SIG-M5 treated with dmso at 0.1 percent for 504 hours (cell line): ENCODE measurements at regions not wholly inside any gene's neighbourhood (a gene's known extent, or its start where the extent isn't known, plus 50 kb on each side); places are given as distances from the start of the nearest gene placed in this dataset.
"Not testable (repeated sequence)": the region's sequence is repeated elsewhere in the genome, so short reads cannot be mapped to it uniquely, and the experiment has no call there.

Experiments
- DNase-seq: peaks from one replicate; lab custom pipeline; 2025; ENCODE audit not compliant: unreplicated experiment; lab: John Stamatoyannopoulos, UW

DNA sequence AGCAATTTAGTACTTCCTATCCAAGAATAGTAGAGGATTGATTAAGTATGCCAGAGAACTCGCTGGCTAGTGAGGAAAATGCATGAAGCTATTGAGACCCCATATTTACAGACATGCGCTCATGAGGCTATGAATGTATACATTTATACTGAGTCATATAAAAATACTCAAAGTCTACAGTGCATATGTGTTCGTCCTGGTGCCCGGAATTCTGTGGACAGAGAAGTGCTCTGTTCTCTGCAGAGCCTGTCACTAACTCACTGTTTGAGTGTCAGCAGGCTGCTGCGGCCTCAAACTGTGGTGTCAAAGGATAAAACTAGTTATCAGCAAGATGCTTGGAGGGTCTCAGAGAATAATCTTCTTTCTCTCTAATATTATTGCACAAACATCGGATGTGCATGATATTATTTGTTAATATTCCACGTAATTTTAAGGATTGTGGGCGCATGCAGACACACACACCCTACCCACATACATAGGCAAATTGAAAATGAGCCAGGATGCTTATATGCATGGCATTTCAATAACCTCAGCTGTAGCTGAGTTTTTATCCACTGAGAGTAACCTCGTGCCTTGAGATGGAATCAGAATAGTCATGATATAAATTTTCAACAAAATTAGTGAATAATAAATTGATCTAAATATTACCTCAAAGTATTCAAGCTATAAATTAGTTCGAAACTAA lies 50.0 kb upstream of the TSC22D2 start:
- DNase-seq = no peak

DNA sequence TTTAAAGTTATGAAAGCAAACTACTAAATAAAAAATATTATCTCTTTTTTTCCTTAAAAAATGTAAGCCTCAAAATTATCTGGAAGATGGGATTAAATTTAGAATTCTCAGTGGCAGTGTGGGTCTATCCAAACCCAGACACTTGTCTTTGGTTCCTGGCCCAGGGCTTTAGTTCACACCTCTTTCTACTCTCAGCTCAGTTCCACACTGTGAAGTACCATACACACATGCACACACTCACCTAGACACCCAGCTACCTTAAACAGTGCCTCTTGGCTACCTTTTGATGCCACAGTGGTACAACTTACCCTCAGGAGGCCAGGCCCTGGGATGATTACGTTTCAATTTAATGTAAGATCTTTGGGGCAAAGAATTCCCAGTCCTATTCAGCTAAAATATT lies 51.0 kb upstream of the TSC22D2 start:
- DNase-seq = no peak

DNA sequence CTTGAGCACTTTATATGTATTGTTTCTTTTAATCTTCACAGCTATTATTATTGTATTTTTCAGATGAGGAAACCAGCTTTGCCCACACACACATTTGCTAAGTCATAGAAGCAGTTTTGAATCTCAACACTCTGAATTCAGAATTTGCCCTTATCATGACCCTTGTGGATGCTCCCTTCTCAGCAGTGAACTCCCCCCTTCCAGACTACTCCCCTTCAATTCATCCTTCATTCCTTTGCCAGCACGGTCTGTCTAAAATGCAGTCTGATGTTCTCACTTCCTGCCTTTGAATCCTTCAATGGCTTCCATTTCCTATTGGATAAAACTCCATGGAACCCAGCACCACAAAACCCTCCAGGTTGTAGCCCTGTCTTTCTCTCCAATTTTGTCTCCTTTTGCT lies 52.5 kb upstream of the TSC22D2 start:
- no peak for DNase-seq

DNA sequence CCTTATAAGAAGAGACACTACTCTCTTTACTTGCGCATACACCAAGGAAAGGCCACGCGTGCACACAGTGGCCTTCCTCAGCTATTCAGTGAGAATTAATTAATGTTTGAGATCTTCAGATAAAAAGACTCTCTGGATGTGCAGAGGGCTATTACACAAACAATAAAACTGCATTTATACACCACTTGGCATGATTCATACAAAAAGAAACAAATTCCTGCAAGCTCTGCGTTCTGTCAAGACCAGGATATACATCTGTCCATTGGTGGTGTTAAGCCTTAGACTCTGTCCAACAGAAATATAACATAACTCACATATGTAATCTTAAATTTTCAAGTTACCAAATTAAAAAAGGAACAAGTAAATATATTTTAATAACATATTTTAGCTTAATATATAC lies 55.2 kb upstream of the TSC22D2 start:
- DNase-seq = no peak

DNA sequence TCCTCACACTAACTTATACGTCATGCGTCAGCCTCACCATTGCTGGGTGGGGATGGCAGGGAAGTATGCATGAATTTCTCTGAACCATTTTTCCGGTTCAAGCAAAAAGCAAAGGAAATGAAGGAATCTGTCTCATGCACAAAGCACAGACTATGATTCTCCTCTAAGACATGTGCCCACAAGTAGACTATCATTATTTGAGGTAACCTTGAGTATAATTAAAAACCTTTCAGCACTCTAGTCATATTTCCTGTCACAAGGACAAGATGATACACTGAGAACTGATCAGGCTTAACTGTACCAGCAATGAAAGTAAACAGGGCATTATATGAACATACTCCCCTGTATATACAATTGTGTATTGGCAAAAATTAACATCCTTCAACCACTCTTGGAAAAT lies 56.7 kb upstream of the TSC22D2 start:
- no peak for DNase-seq

DNA sequence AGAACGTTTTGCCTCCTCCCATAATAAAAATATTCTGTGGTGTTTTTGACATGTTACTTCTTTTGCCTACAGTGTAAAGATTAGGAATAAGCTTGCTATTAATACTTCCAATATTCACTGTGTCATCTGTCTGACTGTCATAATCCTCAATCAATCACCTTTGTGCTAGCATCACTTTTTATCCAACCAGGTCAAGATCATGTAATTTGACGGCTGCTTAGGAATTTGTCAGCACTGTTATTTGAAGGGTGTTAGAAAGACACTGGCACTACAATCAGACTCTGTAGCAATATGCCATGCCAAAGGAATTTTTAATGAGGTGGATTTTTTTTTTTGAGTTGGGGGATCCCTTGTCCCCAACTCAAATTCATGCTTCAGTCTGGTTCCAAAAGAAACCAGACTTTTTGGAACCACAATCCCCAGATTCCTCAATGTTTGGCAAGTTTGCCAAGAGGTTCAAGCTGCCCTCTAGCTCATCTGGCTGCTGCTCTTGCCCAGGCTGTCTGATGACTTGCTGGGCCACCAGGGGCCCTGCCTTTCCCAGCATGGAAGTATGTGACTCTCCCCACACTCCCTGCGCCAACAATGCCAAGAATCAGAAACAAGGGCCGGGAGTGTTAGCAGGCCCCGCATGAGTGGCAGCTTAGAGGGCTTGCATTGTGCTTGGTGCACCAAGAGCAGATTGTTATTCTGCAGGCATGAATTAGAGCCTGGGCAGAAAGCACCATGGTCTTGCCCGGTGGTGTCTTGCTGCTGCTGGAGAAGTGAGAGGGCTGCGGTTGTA lies 58.6 kb upstream of the TSC22D2 start:
- no peak for DNase-seq

DNA sequence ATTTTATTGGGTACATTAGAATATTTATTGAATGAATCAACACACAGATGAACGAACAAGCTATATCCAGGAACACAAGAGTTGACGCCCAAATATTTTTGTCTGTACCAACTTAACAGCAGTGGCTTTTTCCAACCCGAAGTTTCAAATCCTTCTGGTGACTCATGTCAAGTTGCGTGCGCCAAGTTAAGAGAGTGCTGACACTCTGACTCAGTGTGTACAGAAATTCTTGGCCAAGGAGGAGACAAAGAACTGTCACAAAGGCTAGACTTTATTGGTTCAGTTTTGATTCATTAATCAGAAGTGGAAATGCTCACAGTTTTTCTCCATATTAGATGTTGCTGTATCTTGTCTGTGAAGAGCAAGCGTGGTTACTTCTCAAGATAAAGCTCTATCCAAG lies 59.6 kb upstream of the TSC22D2 start:
- peak; percentile 57 for DNase-seq

DNA sequence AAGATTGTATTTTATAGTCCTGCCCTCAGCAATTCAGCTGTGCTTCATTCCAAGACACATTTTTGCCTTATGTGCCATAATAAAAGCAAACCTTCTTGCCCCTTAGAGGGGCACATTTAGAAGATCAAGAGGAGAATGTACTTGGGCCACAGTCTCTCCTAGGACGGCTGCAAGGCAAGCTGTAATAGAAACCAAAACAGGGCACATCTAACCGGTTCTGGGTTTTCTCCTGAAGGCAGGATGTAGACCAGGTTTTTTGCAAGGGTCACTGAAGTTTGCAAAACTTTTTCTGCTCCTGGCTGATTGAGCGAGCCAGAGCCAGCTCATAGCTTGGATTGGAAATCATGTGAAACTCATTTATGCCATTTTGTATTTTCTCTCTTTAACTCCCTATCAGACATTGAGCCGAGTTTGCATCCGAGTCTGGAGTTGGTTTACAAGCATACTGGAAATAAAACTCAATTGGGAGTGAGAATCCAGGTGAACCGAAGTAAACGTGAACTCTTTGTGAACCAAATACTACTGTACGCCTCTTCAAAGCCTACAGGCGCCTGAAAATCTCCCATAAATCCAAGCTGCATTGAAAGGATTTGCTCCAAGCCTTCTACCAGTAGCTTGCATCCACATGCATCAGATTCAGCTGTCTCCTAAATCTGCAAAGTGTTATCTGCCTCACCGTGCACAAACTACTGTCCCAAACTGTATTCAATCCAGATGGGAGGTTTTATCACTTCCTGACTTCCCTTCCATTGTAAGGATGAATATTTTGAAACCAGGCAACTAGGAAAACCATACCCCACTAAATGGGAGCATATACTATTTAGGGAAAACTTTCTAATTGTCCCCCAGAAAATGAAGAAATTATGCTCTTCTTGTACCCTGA lies 60.9 kb upstream of the TSC22D2 start:
- peak; percentile 18 for DNase-seq

DNA sequence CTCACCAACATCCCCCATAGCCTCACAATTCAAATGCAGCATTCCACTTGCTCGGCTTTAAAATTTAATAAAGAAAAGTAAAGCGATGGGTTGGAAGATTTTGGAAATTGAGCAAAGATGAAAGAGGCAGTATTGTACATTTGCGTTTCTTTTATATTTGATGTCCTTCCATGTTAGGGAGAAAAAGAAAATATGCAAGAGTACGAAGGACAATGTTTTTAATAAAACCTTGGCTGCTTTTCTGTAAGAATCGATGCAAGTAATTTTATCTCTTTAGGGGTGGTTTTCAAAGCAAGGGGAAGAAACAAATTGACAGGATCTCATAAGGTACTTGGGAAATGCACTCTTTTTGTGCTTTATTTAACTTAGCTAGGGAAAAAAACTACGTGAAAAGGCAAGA lies 61.8 kb upstream of the TSC22D2 start:
- no peak for DNase-seq

DNA sequence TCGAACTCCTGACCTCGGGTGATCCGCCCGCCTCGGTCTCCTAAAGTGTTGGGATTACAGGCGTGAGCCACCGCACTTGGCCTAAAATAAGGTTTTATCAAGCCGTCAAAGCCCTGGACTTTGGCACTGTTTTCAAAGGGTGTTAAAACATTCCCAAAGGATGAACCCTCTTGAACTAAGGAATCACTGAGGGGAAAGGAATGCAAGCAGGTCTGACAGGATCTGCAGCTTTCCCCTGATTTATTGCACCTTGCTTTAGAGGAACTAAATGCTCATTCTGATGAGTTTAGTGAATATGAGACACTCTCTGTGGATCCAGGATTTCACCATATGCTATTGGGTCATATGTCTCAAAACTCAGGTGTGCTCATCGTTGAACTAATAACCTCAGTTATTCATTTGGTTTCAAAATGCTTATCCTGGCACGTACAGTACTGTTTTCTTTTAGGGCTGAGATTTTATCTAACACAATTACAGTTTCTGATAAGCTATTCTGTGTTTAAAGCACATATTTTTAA lies 63.0 kb upstream of the TSC22D2 start:
- DNase-seq = peak; percentile 79

DNA sequence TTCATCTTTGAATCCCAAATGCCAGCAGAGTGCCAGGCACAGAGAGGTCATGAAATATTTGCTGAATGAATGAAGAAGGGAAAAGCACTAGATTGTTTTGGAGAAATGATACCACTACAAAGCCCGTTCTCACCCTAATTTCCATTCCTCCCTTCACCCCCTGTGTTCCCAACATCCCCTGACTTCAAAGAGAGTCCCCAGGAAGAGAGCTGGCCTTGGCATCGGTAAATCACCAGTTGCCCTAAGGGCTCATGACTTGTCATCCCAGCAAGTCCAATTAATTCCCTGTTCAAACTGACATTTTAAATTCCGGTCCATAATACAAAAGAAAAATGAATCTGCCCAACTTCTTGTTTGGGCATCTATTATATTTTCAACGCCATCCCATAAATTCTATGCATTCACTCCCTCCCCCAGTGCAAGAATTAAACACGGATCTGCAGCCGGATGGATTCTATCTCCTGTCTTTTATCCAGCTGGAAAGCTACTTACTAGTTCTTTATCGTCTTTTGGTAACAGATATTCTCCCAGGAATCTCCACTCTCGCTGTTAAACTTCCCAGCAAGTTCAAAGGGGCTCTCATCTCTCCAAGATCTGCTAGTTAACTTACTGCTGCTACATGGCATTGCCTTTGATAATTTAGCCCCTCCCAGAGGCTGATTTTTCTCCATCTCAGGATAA lies 63.9 kb upstream of the TSC22D2 start:
- no peak for DNase-seq

DNA sequence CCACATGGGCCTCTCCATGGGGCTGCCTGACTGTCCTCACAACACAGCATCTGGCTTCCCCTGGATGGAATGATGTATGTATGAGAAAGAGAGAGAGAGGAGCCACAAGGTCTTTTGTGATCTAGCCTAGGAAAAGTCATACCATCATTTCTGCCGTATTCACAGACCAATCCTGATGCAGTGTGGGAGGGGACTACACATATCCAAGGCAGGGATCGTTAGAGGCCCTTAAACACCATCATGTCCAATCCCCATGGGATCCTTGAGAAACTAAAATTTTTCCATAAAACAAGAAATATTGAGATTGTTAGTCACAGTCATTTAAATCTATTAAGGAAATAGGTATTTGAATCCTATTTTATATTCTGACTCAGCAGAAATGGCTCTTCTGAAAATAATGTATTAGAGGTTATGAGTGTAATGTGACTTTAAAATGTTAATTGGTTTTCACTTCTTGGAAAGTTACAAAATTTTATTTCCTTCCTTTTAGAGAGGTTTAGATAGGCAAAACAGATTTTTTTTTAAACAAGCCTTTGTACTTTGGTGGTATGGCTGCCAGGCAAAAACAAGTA lies 65.1 kb upstream of the TSC22D2 start:
- no peak for DNase-seq

DNA sequence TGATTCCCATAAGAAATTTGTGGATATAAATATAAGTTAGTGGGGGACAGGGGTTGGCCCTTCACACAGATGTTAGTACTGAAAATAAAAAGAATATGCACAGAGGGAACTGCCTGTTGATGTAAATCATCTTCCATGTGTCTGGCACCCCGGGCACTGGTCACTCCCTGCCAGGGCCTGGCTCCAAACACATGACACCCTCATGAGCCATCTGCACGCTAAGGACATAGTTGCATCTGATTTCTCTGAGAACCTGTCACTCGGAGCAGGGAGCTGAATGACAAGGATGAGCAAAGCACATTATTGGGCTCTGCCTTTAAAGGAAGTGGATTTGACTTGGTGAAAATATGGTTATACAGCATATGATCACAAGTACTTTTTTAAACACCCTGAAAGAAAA lies 66.2 kb upstream of the TSC22D2 start:
- DNase-seq = no peak

DNA sequence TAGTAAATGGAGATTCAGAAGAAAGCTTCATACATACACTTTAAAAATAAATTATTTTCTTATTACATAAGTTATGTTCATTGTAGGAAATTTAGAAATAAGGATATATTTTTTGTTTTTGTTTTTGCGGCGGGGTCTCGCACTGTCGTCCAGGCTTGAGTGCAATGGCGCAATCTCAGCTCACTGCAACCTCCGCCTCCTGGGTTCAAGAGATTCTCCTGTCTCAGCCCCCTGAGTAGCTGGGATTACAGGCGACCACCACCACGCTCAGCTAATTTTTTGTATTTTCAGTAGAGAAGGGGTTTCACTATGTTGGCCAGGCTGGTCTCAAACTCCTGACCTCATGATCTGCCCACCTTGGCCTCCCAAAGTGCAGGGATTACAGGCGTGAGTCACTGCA lies 71.7 kb upstream of the TSC22D2 start:
- DNase-seq = not testable (repeated sequence)

DNA sequence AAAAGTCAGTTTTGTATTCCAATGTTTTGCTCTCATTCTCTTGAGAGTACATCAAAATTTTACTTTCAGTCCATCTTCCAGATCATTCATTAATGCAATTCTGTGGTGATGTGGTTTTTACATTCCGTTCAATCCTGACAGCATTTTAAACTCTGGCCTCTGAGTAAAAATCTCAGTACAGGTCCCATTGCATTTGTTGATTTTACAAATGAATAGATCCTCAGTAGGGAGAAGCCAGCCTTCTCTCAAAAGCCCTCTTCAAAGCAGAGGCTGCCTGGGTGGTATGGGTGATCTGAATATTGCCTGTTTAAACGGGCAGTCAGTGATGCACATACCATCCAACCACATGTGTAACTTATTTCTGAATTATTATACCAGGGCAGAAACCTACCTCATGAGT lies 72.5 kb upstream of the TSC22D2 start:
- no peak for DNase-seq

DNA sequence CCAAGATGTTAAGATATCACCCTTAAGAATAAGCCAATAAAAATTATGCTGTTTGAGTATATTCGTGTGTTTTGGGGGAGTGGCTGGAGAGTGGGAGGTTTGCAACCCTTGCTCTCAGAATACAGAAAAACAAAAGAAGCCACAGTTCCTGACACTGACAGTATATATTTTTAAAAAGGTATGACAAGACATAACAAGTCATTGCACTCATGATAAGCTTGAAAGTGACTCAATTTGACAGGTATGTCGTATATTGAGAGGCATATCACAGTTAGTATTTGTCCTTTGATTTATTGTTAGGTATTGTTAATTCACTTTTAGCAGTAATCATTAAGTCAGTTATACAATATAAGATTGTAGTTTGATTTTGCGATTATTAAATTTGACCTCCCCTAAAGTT lies 73.1 kb upstream of the TSC22D2 start:
- no peak for DNase-seq

DNA sequence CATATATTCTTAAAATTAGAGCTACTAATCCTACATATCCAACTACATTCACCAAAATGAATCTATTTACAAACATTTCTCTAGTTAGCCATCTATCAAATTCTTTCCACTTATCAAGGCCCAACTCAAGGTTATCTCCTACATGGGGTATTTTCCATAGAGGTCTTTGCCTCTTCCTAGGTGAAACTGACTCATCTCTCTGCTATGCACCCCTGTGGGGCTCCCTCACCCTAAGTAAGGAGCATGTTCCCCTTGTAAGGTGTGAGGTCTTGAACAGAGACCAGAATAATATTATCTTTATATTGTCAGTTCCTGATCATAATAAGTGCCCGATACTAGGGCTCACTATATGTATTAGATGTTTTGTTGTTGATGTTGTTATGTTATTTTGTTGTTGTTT lies 74.6 kb upstream of the TSC22D2 start:
- no peak for DNase-seq

DNA sequence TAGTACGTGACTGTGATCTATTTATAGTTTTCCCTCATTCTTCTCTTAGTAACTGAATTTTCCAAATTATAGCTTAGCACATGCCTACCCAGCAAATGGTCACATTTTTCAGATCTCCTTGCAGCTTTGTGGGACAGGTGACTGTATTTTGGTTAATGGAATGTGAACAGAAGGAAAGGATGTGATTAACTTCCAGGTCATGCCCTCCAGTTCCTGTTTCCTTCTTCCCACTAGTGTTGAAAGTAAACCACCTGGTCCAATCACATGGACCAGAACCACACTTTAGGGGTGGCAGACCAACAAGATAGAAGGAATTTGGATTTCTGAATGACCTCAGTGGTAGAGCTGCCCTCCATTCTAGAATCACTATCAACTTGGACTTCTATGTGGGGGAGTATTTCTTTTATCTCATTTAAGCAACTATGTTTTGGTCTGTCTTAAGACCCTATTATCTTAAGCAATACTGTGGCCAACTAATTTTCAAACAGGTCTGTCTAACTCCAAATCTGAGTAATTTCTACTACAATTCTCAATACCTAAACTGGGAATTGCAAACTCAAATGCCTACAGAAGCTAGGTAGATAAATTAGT lies 76.0 kb upstream of the TSC22D2 start:
- DNase-seq = no peak

DNA sequence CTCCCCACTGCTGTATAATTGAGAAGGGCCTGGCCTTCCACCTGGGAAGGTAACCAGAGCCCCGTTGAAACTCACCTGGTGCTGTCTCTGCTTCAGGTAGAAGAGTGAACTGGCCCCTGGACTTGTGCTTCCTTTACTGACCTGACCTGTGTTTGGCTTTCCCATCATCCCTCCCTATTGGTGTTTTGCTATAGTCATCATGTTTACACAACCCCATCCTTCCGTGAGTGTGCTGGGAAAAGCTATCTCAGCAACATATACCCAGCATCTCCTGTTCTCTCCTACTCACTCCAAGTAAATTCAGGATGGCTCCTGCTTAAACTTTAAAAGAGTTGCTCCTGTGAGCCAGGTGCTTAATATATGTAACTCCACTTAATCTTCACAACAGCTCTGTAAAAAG lies 77.2 kb upstream of the TSC22D2 start:
- DNase-seq = no peak

DNA sequence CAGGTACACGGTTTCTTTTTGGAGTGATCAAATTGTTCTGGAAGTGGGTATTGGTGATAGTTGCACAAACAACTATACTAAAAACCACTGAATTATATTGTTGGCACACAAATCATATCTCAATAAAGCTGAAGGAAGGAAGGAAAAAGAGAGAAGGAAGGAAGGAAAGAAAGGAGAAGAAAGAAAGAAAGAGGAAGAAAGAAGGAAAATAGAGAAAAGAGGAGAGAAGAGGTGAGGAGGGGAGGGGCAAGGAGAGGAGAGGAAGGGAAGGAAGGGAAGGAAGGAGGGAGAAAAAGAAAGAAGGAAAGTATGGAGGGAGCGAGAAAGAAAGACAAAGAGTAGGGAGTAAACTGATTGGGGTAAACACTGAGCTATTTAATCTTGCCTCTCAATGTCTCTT lies 77.9 kb upstream of the TSC22D2 start:
- DNase-seq = no peak
